HG03097 (cell line): ENCODE measurements at regions not wholly inside any gene's neighbourhood (a gene's known extent, or its start where the extent isn't known, plus 50 kb on each side); places are given as distances from the start of the nearest gene placed in this dataset.

Experiments used
- ATAC-seq: cut with Tn5 transposase; IDR thresholded peaks from one replicate; pipeline ENCODE4 v1.9.1; 2021; ENCODE audit not compliant: unreplicated experiment, low FRiP score

DNA sequence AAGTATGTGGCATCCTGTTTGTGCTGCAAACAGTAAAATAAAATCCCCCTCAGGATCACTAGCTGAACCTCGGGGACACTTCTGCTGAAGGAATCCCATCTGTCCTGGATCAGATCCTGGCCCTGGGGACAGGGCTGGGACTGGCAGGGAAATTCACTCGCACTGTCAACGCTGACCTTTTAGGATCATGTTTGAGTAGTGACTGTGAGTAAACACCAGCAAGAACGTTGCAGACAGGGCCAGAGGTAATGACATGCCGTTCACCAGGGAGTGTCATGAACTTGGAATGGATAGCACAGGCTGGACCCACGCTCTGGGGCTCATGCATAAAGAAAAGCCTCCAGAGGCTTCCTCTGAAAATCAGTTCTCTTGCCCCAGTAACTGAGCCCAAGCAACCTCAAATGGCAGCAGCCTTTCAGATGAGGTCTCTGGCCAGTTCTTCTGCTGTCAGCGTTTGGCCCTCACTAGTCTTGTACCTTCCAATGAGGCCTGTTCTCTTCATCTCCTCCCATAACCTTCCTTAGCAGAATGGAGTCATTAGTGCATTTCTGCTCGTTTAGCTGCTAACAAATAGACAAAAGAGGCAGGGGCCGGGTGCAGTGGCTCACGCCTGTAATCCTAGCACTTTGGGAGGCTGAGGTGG is 51.0 kb upstream of the BARX2 start:
- no peak for ATAC-seq

DNA sequence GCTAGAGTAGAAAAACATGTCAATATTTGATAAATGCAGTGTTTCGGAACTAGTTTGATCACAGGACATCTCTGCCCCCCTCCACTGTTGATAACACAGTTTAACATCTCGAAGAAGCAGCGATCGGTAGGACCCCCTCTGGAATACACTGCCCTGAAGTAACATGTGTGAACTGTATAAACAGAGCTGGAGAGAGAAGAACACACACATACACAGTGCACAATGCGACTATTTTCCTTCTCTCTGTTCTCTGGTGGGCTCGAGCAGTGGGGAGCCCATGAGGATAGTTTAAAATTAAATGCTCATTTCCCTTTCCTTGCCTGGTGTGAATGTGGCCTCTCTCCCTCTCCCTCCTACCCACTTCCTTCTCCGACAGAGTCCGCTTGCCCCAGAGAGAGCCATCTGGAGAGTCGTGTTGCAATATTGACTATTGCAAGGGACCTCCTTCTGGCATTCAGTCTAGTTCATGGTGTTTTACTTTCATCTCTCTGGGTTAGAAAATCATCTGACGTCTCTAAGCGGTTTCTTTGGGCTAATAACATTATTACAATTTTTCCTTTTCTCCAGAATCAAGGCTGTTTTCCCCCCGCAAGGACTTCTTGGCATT is 51.6 kb upstream of the BARX2 start:
- ATAC-seq: no peak

GRCh38 chr11:129322941-129323340 is 52.7 kb upstream of the BARX2 start:
- no peak for ATAC-seq

GRCh38 chr11:129321076-129321475 is 54.6 kb upstream of the BARX2 start:
- no peak for ATAC-seq

- ATAC-seq: no peak
Measured at GRCh38 chr11:129320494-129320893, 55.2 kb upstream of the BARX2 start.

GRCh38 chr11:129319751-129320150 is 55.9 kb upstream of the BARX2 start:
- ATAC-seq: no peak

DNA sequence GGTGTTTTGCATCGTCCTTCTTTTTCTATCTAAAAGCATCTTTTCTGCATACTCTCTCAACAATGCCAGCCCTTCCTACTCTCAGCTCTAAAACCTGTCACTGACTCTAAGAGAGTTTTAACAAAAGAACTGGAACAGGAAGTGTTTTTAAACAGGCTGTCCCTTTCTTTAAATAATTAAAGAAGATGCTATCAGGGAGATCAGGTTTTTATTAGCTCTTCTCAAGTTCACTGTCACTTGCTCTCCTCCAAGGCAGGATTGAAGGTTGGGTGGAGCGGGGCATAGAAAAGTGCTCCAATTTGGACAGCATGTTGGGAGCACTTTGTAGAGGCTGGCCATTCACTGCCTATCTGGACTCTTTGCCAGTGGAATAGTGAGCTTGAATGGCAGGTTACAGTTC is 56.4 kb upstream of the BARX2 start:
- ATAC-seq: no peak

DNA sequence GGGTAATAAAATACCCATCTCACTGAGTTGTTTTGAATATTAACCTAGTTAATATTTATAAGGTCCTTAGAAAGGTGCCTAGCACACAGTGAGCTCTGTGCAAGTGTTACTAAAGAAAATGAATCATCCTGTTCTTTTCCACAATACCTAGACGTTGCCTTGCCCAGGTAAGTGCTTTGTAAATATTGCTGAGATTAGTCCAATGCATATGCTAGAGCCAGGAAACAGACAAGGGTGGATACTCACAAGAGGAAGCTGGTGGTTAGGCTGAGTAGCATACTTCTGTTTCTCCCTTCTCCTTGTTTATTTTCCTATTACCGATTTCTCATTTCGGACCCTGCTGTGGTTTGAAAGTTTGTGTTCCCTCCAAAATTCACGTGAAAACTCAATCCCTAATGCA is 58.1 kb upstream of the BARX2 start:
- no peak for ATAC-seq

DNA sequence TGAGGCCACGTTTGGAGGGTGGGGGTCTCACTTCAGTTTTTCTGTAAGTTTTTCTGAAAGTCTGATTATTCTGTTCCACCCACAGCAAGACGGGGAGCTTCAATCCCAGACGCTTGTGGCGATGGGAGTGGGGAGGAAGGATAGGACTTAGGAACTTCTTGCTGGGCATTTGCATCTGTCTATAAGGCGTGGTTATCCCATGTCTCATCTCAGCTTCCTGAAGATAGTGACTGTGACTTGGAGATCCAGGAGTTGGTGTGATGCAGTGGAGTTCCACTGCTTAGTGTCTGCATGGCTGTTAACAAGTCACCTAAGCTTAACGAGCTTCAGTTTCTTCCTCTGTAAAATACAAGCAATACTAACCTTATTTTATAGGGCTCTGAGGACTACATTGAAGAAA is 58.9 kb upstream of the BARX2 start:
- ATAC-seq: no peak

DNA sequence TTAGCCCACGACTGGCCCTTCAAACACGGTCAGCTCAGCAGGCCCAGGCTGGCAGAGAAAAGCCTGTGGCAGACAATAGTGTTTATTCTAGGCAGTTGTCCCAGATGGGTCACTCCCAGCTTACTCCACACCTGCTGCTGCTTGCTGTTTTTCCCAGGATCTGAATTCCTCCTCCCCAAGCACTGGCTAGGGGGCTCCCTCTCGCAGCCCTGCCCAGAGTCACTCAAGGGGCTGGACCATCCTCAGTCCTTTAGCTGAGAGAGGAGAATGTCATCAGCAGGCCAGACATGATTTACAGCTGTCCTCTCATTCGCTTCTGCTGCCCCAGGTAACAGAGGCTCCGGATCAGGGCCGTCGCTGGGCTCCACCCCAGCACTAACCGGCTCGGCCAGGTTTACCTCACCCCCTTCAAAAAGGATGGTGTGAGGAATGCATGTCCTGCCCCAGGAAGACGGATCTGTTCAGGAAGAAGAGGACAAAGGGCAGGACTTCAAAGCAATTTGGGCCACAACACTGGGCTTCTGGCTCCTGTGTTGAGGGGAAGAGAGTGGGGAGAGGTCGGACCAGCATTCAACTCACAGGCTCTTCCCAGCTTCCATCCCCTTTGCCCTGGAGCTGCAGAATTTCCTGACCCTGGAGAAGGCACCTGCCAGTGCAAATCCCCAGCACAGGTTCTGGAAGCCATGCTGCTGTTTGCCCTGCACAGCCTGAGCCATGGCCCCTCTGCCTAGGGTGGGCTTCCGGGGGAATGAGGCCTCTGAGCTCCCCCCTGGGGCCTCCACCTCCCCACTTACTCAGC is 59.7 kb upstream of the BARX2 start:
- ATAC-seq: no peak

DNA sequence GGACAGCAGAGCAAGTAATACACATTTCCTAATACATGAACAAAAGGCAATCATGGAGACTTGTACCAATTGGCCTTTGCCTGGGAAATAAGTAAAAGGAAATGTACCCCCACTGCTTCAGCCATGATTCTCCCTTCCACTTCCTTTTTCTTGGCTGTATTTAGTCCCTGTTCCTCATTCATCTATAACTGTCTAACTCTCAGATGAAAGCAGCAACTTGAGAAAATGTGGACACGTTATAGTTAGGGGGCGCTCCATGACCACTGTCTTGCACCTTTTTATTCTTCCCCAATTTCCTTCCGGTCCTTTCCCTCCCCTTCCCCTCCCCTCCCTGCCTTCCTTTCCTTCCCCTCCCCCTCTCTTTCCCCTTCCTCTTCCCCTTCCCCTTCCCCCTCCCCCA is 61.3 kb upstream of the BARX2 start:
- no peak for ATAC-seq

- no peak for ATAC-seq
Measured at GRCh38 chr11:129313541-129314297, 61.9 kb upstream of the BARX2 start.

GRCh38 chr11:129312730-129313503 is 62.7 kb upstream of the BARX2 start:
- no peak for ATAC-seq

GRCh38 chr11:129308241-129308865 is 67.3 kb upstream of the BARX2 start:
- no peak for ATAC-seq

- ATAC-seq: no peak
Measured at GRCh38 chr11:129307162-129307561, 68.5 kb upstream of the BARX2 start.

GRCh38 chr11:129302386-129303101 is 73.1 kb upstream of the BARX2 start:
- no peak for ATAC-seq

- no peak for ATAC-seq
Measured at GRCh38 chr11:129300099-129300498, 75.5 kb upstream of the BARX2 start.

GRCh38 chr11:129298988-129299387 is 76.7 kb upstream of the BARX2 start:
- no peak for ATAC-seq

- ATAC-seq: no peak
Measured at GRCh38 chr11:129295746-129296145, 79.9 kb upstream of the BARX2 start.
